Thyroid gland (tissue), 4 donors: ENCODE measurements at regions not wholly inside any gene's neighbourhood (a gene's known extent, or its start where the extent isn't known, plus 50 kb on each side); places are given as distances from the start of the nearest gene placed in this dataset.

Experiments used
- POLR2A ChIP-seq, 2 donors: fragments of 450-650 bp; IDR thresholded peaks; one replicate each; pipeline ENCODE4 v1.6.1; 2017; ENCODE audit warnings: antibody characterized with exemption in 2 of 2, mild to moderate bottlenecking in 2 of 2, moderate library complexity in 1 of 2
- TF ChIP-seq, protein P1 (sequence below), 6 experiments: fragments of 200-600 bp in 3 of 6; fragments of 450-650 bp in 3 of 6; sonication (generic) in 3 of 6; IDR thresholded peaks; one replicate each; pipeline ENCODE4 v1.5.1; 2016 to 2019; ENCODE audit warnings: antibody characterized with exemption in 6 of 6, mild to moderate bottlenecking in 2 of 6, inconsistent platforms in 1 of 6, moderate library complexity in 1 of 6

- TF ChIP-seq, protein P1, sequence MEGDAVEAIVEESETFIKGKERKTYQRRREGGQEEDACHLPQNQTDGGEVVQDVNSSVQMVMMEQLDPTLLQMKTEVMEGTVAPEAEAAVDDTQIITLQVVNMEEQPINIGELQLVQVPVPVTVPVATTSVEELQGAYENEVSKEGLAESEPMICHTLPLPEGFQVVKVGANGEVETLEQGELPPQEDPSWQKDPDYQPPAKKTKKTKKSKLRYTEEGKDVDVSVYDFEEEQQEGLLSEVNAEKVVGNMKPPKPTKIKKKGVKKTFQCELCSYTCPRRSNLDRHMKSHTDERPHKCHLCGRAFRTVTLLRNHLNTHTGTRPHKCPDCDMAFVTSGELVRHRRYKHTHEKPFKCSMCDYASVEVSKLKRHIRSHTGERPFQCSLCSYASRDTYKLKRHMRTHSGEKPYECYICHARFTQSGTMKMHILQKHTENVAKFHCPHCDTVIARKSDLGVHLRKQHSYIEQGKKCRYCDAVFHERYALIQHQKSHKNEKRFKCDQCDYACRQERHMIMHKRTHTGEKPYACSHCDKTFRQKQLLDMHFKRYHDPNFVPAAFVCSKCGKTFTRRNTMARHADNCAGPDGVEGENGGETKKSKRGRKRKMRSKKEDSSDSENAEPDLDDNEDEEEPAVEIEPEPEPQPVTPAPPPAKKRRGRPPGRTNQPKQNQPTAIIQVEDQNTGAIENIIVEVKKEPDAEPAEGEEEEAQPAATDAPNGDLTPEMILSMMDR (IDR thresholded peaks at IDR 0.05): no peak
- no peak for TF ChIP-seq POLR2A (IDR thresholded peaks at IDR 0.05)
These were observed 690.4 kb downstream of the BRD1 start for GRCh38 chr22:49137206-49137840.
